Fibroblast of the conjunctiva (primary cell): ENCODE measurements at regions not wholly inside any gene's neighbourhood (a gene's known extent, or its start where the extent isn't known, plus 50 kb on each side); places are given as distances from the start of the nearest gene placed in this dataset.

ENCODE experiments used
- DNase-seq: peaks from one replicate; pipeline ENCODE4 v3.0.0-alpha.2; 2010; ENCODE audit warnings: low read depth

- DNase-seq, result no peak
These were observed 1095.1 kb downstream of the GALC start for GRCh38 chr14:86897704-86898513.

- no peak for DNase-seq
These were observed 1095.8 kb downstream of the GALC start for GRCh38 chr14:86897224-86897623.

GRCh38 chr14:86896701-86897100 lies 1096.3 kb downstream of the GALC start:
- DNase-seq, result no peak

- DNase-seq, result no peak
These were observed 1100.6 kb downstream of the GALC start for GRCh38 chr14:86892152-86892956.

GRCh38 chr14:86885280-86885679 lies 1107.7 kb downstream of the GALC start:
- no peak for DNase-seq

- DNase-seq, result no peak
These were observed 1108.5 kb downstream of the GALC start for GRCh38 chr14:86884498-86884897.

- DNase-seq, result no peak
These were observed 1110.2 kb downstream of the GALC start for GRCh38 chr14:86882818-86883217.

GRCh38 chr14:86865934-86866333 lies 1127.0 kb downstream of the GALC start:
- DNase-seq, result no peak

GRCh38 chr14:86858591-86858990 lies 1134.4 kb downstream of the GALC start:
- no peak for DNase-seq

GRCh38 chr14:86858031-86858430 lies 1135.0 kb downstream of the GALC start:
- DNase-seq, result peak; percentile 23

GRCh38 chr14:86852530-86852929 lies 1140.5 kb downstream of the GALC start:
- no peak for DNase-seq

GRCh38 chr14:86847140-86847539 lies 1145.8 kb downstream of the GALC start:
- DNase-seq, result no peak

GRCh38 chr14:86838363-86838762 lies 1154.6 kb downstream of the GALC start:
- no peak for DNase-seq

- DNase-seq, result no peak
These were observed 1166.3 kb downstream of the GALC start for GRCh38 chr14:86826661-86827060.

- no peak for DNase-seq
These were observed 1168.8 kb downstream of the GALC start for GRCh38 chr14:86824167-86824566.

GRCh38 chr14:86823581-86823980 lies 1169.4 kb downstream of the GALC start:
- no peak for DNase-seq

- no peak for DNase-seq
These were observed 1177.6 kb downstream of the GALC start for GRCh38 chr14:86815341-86815740.

- no peak for DNase-seq
These were observed 1190.3 kb downstream of the GALC start for GRCh38 chr14:86802726-86803125.

GRCh38 chr14:86799244-86799647 lies 1193.7 kb downstream of the GALC start:
- DNase-seq, result peak; percentile 86

GRCh38 chr14:86798330-86798729 lies 1194.7 kb downstream of the GALC start:
- DNase-seq, result no peak

- DNase-seq, result no peak
These were observed 1196.0 kb downstream of the GALC start for GRCh38 chr14:86797075-86797351.

- DNase-seq, result no peak
These were observed 1196.5 kb downstream of the GALC start for GRCh38 chr14:86796221-86797074.

GRCh38 chr14:86794689-86795088 lies 1198.3 kb downstream of the GALC start:
- no peak for DNase-seq
